Left lung (tissue), 4 donors: ENCODE measurements at regions not wholly inside any gene's neighbourhood (a gene's known extent, or its start where the extent isn't known, plus 50 kb on each side); places are given as distances from the start of the nearest gene placed in this dataset.

Experiments used
- ATAC-seq: fragments of 200-7000 bp; cut with Tn5 transposase; one replicate; pipeline ENCODE4 v1.9.1; 2020; ENCODE audit warnings: moderate library complexity
- DNase-seq, 4 donors: peaks; one replicate each; pipeline ENCODE4 v3.0.0-alpha.2; 2013 to 2020
- H3K27ac ChIP-seq, 2 donors: fragments of 200-600 bp; sonication (generic) in 1 of 2; one replicate each; pipeline versions ENCODE4 v1.5.0 to v1.8.0; 2020 to 2021
- H3K27me3 ChIP-seq, 2 donors: fragments of 200-600 bp; sonication (generic) in 1 of 2; one replicate each; pipeline versions ENCODE4 v1.5.0 to v1.8.0; 2020 to 2021
- H3K36me3 ChIP-seq, 2 donors: fragments of 200-600 bp; sonication (generic) in 1 of 2; one replicate each; pipeline versions ENCODE4 v1.5.0 to v1.8.0; 2020 to 2021
- H3K4me1 ChIP-seq, 2 donors: fragments of 200-600 bp; one replicate each; pipeline ENCODE4 v1.8.0; 2021
- H3K4me3 ChIP-seq, 2 donors: fragments of 200-600 bp; sonication (generic) in 1 of 2; one replicate each; pipeline versions ENCODE4 v1.5.0 to v1.8.0; 2020 to 2021; ENCODE audit warnings: mild to moderate bottlenecking in 1 of 2
- H3K9me3 ChIP-seq, 2 donors: fragments of 200-600 bp; sonication (generic) in 1 of 2; one replicate each; pipeline versions ENCODE4 v1.5.0 to v1.8.0; 2020 to 2021
- intact Hi-C, 2 donors: fragments of 100-400 bp; cut with DNase I; formaldehyde crosslinking; loops; one replicate each; pipeline versions ENCODE4 v1.11.2 to v1.14.2; 2022
- TF ChIP-seq, protein P1 (sequence below), 2 donors: fragments of 200-600 bp; sonication (generic) in 1 of 2; IDR thresholded peaks; one replicate each; pipeline versions ENCODE4 v1.5.0 to v1.8.0; 2021; ENCODE audit warnings: antibody characterized with exemption in 2 of 2
- donor health status: DM: no; HTN: yes; CAD: no.
- donor health status: DM: no; HTN: no; CAD: no.

DNA sequence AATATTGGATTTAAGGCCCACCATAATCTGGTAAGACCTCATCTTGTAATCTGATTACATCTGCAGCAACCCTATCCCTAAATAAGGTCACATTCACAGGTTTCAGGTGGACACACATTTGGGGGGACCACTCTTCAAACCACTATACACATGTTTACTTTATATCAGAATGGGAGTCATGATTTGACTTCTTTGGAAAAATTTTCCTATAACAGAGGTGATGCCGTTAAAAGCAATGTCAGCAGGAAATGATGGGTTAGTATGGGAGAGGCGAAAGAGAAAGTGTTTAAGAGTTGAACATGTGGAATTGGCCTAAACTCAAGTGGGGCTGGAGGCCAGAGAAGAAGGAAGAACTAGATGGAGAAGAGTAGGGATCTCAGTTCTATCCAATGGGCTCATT lies 281.7 kb upstream of the ERCC4 start:
- intact Hi-C loops: no loop called here
- TF ChIP-seq, protein P1, sequence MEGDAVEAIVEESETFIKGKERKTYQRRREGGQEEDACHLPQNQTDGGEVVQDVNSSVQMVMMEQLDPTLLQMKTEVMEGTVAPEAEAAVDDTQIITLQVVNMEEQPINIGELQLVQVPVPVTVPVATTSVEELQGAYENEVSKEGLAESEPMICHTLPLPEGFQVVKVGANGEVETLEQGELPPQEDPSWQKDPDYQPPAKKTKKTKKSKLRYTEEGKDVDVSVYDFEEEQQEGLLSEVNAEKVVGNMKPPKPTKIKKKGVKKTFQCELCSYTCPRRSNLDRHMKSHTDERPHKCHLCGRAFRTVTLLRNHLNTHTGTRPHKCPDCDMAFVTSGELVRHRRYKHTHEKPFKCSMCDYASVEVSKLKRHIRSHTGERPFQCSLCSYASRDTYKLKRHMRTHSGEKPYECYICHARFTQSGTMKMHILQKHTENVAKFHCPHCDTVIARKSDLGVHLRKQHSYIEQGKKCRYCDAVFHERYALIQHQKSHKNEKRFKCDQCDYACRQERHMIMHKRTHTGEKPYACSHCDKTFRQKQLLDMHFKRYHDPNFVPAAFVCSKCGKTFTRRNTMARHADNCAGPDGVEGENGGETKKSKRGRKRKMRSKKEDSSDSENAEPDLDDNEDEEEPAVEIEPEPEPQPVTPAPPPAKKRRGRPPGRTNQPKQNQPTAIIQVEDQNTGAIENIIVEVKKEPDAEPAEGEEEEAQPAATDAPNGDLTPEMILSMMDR (IDR thresholded peaks at IDR 0.05): no peak
- DNase-seq (no peak), ATAC-seq (no peak)
- Histone ChIP-seq H3K27me3 (no peaks in the 10 kb centered on the region), H3K4me1 (no peaks in the 10 kb centered on the region), H3K4me3 (no peak overlapping the region), H3K9me3 (no peaks in the 10 kb centered on the region), H3K36me3 (no peaks in the 10 kb centered on the region), H3K27ac (no peak overlapping the region)

DNA sequence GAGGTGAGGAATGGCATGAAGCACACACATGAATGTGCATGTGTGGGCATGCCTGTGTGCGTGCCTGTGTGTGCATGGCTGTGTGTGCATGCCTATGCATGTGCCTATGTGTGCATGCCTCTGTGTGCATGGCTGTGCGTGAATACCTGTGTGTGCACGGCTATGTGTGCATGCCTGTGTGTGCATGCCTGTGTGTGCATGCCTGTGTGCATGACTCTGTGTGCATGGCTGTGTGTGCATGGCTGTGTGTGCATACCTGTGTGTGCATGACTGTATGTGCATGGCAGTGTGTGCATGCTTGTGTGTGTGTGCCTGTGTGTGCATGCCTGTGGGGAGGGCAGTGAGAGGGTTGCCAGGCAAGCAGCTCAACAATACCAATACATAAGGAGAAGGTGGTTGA lies 276.5 kb upstream of the ERCC4 start:
- no peaks in the 10 kb centered on the region for H3K27me3 ChIP-seq
- DNase-seq (no peak), ATAC-seq (no peak)
- no peak overlapping the region for H3K4me3 ChIP-seq
- intact Hi-C loops: no loop called here
- no peaks in the 10 kb centered on the region for H3K36me3 ChIP-seq
- no peaks in the 10 kb centered on the region for H3K4me1 ChIP-seq
- no peak overlapping the region for H3K27ac ChIP-seq
- H3K9me3 ChIP-seq: no peaks in the 10 kb centered on the region
- TF ChIP-seq, protein P1 (IDR thresholded peaks at IDR 0.05): no peak

DNA sequence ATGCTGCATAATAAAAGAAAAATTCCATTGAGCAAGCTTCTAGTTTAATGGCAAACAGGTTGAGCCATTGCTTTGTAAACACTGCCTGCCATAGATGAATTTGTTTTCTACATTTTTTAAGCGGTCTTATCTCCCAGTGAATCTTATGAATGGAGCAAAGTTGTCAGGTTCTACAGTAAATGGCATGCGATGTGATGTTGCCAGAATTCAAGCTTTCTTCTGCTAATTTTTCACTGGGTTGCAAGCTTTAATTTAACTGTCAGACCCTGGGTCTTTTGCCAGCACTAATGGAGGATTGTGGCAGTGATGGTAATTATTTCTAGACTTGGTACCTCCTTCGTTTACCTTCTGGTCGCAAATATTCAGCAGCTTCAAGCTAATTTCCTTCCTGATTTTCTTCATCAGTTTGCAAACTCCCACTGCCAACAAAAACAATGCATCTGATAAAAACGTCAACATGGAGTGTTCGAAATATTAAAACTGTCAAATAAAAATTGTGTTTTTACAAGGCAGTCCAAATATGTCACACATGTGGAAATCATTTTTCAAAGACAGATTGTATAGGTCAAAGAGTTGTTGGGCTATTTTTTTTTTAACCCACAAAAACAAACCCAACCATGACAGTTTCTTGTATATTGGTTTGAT lies 274.2 kb upstream of the ERCC4 start:
- DNase-seq (no peak), ATAC-seq (no peak)
- TF ChIP-seq, protein P1 (IDR thresholded peaks at IDR 0.05): no peak
- Histone ChIP-seq H3K27me3 (no peaks in the 10 kb centered on the region), H3K27ac (no peak overlapping the region), H3K36me3 (no peaks in the 10 kb centered on the region), H3K9me3 (no peaks in the 10 kb centered on the region), H3K4me1 (no peaks in the 10 kb centered on the region), H3K4me3 (no peak overlapping the region)
- intact Hi-C loops: no loop called here

DNA sequence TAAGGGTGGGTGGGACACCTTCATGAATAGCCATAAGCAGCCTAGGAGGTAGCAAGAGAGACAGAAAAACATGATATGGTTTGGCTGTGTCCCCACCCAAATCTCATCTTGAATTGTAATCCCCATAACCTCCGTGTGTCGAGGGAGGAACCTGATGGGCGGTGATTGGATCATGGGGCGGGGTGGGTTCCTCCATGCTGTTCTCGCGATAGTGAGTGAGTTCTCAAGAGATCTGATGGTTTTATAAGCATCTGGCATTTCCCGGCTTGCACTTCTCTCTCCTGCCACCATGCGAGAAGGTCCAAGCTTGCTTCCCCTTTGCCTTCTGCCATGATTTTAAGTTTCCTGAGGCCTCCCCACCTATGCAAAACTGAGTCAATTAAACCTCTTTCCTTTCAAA lies 259.1 kb upstream of the ERCC4 start:
- intact Hi-C loops: no loop called here
- H3K27ac ChIP-seq: no peak overlapping the region
- peaks cover 3 to 4% of the 10 kb centered on the region in 2 donors for H3K9me3 ChIP-seq
- no peaks in the 10 kb centered on the region for H3K4me1 ChIP-seq
- DNase-seq (no peak), ATAC-seq (no peak)
- H3K36me3 ChIP-seq: no peaks in the 10 kb centered on the region
- no peak overlapping the region for H3K4me3 ChIP-seq
- H3K27me3 ChIP-seq: no peaks in the 10 kb centered on the region
- TF ChIP-seq, protein P1 (IDR thresholded peaks at IDR 0.05): no peak

DNA sequence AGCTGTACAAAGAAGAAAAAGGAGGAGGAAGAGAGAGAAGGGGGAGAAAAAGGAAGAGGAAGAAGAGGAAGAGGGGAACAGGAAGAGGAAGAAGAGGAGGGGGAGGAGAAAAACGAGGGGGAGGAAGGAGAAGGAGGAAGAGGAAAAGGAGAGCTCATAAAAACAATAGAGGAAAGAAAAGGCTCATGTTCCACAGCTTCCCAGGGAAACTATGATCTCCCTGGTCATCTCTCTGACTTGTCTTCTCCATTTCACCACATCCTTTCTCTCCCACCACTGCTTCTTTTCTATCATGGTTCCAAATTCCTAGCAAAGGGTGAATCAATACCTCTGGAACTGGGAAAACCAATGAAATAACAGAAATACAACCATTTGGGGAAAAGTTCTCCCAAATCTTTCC lies 254.1 kb upstream of the ERCC4 start:
- no peak overlapping the region for H3K4me3 ChIP-seq
- intact Hi-C loops: no loop called here
- no peak for DNase-seq
- H3K36me3 ChIP-seq: no peaks in the 10 kb centered on the region
- no peak for ATAC-seq
- TF ChIP-seq, protein P1 (IDR thresholded peaks at IDR 0.05): no peak
- H3K4me1 ChIP-seq: no peaks in the 10 kb centered on the region
- no peak overlapping the region for H3K27ac ChIP-seq
- peaks cover 0 to 9% of the 10 kb centered on the region in 2 donors for H3K9me3 ChIP-seq
- H3K27me3 ChIP-seq: no peaks in the 10 kb centered on the region
